ENCODE measurements at regions not wholly inside any gene's neighbourhood (a gene's known extent, or its start where the extent isn't known, plus 50 kb on each side); places are given as distances from the start of the nearest gene placed in this dataset.

DNA sequence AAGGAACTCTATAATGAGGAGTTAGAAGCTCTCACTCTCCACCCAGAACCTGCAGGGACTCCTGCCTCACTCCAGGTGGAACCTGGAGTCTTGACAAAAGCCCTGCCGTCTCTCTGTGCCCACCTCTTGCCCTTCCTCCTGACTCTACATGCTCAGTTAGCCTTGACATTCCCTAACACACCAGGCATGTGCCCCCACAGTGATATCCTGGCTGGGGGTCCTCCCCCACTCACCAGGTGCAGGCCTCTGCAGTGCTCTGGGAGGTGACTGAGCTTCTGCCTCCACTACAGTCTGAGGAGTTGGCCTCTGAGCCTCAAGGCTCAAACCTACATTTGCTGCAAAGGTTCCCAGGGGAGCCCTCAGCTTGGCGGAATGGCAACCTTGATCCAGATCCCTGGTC, 300.7 kb downstream of the ADGRD1 start:
- DNase-seq: no peak
- 71% methylated on average over 2 of the region's 2 CpGs for WGBS, 2 donors

DNA sequence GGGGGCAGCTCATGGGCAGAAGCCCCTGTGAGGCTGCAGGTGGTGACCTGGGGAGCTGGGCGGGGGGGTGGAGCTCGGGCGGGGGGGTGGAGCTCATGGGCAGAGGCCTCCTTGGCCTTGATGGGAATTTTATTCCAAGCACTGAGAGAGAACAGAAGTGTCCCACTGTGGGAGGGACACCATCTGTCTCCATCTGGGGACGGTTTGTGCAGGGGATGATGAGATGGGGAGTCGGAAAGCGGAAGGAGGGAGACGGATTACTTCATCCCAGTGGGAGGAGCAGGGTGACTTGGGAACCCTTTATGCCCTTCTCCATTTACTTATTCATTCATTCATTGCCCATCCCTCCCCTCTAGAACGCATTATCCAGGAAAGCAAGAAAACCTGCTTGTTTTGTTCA, 304.7 kb downstream of the ADGRD1 start:
- no peak overlapping the region for H3K4me3 ChIP-seq
- peaks cover 0 to 7% (median 0%) of the 10 kb centered on the region in 11 donors for H3K9me3 ChIP-seq
- ATAC-seq (no peak), DNase-seq (no peak)
- peaks cover 0 to 16% (median 3%) of the 10 kb centered on the region in 7 donors for H3K27me3 ChIP-seq
- 80% methylated on average over 8 of the region's 8 CpGs for WGBS, 2 donors
- H3K4me1 ChIP-seq: no peaks in the 10 kb centered on the region
- TF ChIP-seq, protein P1, sequence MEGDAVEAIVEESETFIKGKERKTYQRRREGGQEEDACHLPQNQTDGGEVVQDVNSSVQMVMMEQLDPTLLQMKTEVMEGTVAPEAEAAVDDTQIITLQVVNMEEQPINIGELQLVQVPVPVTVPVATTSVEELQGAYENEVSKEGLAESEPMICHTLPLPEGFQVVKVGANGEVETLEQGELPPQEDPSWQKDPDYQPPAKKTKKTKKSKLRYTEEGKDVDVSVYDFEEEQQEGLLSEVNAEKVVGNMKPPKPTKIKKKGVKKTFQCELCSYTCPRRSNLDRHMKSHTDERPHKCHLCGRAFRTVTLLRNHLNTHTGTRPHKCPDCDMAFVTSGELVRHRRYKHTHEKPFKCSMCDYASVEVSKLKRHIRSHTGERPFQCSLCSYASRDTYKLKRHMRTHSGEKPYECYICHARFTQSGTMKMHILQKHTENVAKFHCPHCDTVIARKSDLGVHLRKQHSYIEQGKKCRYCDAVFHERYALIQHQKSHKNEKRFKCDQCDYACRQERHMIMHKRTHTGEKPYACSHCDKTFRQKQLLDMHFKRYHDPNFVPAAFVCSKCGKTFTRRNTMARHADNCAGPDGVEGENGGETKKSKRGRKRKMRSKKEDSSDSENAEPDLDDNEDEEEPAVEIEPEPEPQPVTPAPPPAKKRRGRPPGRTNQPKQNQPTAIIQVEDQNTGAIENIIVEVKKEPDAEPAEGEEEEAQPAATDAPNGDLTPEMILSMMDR (IDR thresholded peaks at IDR 0.05): no peak
- intact Hi-C loops (cut with DNase I): no loop called here
- H3K27ac ChIP-seq: no peak overlapping the region
- H3K36me3 ChIP-seq: no peaks in the 10 kb centered on the region

More for the DNA sequence above, 300.7 kb downstream of the ADGRD1 start:
- H3K27ac ChIP-seq: no peak overlapping the region
- TF ChIP-seq, protein P1 (IDR thresholded peaks at IDR 0.05): no peak
- intact Hi-C loops (cut with DNase I): no loop called here
- no peak overlapping the region for H3K4me3 ChIP-seq
- no peaks in the 10 kb centered on the region for H3K4me1 ChIP-seq
- ATAC-seq: no peak
- H3K9me3 ChIP-seq: peaks cover 0 to 7% (median 0%) of the 10 kb centered on the region in 11 donors
- peaks cover 0 to 12% (median 3%) of the 10 kb centered on the region in 7 donors for H3K27me3 ChIP-seq
- H3K36me3 ChIP-seq: no peaks in the 10 kb centered on the region

DNA sequence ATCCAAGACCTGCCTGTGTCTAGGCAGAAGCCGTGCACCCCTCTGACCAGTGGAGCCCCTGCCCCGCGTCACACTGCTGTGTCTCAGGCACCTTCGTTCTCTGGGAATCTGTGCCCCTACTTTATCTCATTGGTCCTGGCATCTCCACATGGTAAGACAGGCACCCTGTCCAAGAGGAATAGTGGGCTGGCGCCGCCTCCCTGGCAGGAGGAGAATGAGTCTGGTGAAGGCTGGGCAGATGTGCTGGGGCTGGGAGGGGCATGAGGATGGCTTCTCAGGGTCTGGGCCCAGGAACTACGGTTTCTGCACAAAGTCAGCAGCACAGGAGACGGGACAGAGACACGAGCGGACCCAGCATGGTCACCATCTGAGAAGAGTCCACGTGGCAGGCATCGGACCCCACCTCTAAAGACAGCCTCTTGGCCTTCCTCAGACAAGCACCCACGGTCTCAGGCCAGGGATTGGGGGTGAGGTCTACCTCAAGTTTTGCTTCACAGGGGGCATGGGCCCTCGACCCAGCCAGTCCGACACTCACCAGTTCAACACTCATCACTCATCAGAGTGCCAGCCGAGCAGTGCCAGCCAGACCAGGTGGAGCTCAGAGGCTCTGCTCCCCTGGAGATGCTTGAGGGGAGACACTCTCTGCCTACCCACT, 306.7 kb downstream of the ADGRD1 start:
- TF ChIP-seq, protein P1 (IDR thresholded peaks at IDR 0.05): no peak
- no peaks in the 10 kb centered on the region for H3K36me3 ChIP-seq
- H3K27me3 ChIP-seq: peaks cover 0 to 16% (median 3%) of the 10 kb centered on the region in 7 donors
- no peak overlapping the region for H3K4me3 ChIP-seq
- intact Hi-C loops (cut with DNase I): no loop called here
- DNase-seq: no peak
- no peak for ATAC-seq
- whole genome bisulfite sequencing, 2 donors: 76 to 80% methylated on average over 16 of the region's 16 CpGs
- no peaks in the 10 kb centered on the region for H3K4me1 ChIP-seq
- peaks cover 0 to 7% (median 0%) of the 10 kb centered on the region in 11 donors for H3K9me3 ChIP-seq
- no peak overlapping the region for H3K27ac ChIP-seq

DNA sequence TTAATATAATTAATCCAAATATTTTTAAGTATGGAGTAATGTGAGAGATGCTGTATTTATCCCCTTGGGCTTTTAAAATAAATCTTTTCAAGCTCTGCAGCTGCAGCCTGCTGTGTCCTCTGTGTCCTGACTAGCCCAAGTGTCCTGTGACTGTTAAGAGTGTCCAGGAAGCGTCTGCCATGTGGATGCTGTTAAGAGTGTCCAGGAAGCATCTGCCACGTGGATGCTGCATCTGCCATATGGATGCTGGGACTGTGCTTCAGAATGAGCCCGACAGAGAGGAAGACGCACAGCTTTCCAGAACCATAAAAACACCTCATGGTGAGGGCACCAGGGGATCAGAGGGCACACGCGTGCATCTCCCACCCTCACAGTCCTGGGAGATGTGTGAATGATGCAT, 307.2 kb downstream of the ADGRD1 start:
- H3K9me3 ChIP-seq: peaks cover 0 to 7% (median 0%) of the 10 kb centered on the region in 11 donors
- no peak overlapping the region for H3K4me3 ChIP-seq
- 57% methylated on average over 6 of the region's 6 CpGs for WGBS, 2 donors
- ATAC-seq (no peak), DNase-seq (no peak)
- peaks cover 0 to 16% (median 3%) of the 10 kb centered on the region in 7 donors for H3K27me3 ChIP-seq
- no peaks in the 10 kb centered on the region for H3K36me3 ChIP-seq
- intact Hi-C loops (cut with DNase I): no loop called here
- TF ChIP-seq, protein P1 (IDR thresholded peaks at IDR 0.05): no peak
- no peak overlapping the region for H3K27ac ChIP-seq
- H3K4me1 ChIP-seq: no peaks in the 10 kb centered on the region
